Fibroblast of lung (primary cell): ENCODE measurements at regions not wholly inside any gene's neighbourhood (a gene's known extent, or its start where the extent isn't known, plus 50 kb on each side); places are given as distances from the start of the nearest gene placed in this dataset.

ENCODE experiments used
- DNase-seq, 2 donors: peaks; one replicate each; pipeline versions ENCODE4 v3.0.0 to v3.0.0-alpha.2; 2010; ENCODE audit warnings: low read depth in 2 of 2
- H2AFZ ChIP-seq: 2 replicates; pipeline ENCODE4 v1.5.1; 2012; ENCODE audit warnings: low read length, control low read depth, inconsistent platforms
- H3K27ac ChIP-seq: 2 replicates; pipeline ENCODE4 v1.5.1; 2011; ENCODE audit warnings: low read length, control low read depth; ENCODE audit not compliant: insufficient read depth
- H3K27me3 ChIP-seq: 2 replicates; pipeline ENCODE4 v1.5.1; 2011; ENCODE audit warnings: mild to moderate bottlenecking, low read length; ENCODE audit not compliant: control insufficient read depth, insufficient read depth
- H3K36me3 ChIP-seq: 2 replicates; pipeline ENCODE4 v1.5.1; 2011; ENCODE audit warnings: low read length; ENCODE audit not compliant: control insufficient read depth, insufficient read depth
- H3K4me1 ChIP-seq: 2 replicates; pipeline ENCODE4 v1.5.1; 2011; ENCODE audit warnings: low read length; ENCODE audit not compliant: control insufficient read depth, insufficient read depth; ENCODE audit errors: extremely low read depth
- H3K4me2 ChIP-seq: 2 replicates; pipeline ENCODE4 v1.5.1; 2011; ENCODE audit warnings: low read length, control low read depth; ENCODE audit not compliant: insufficient read depth; ENCODE audit errors: extremely low read depth
- H3K4me3 ChIP-seq, 4 experiments: fragments of 200-600 bp in 1 of 4; sonication (generic) in 1 of 4; replicated peaks in 1 of 4; 2 replicates each; pipeline ENCODE4 v1.5.1; 2011 to 2016; ENCODE audit warnings: low read length in 4 of 4, low read depth in 3 of 4, mild to moderate bottlenecking in 3 of 4, control low read depth in 2 of 4, inconsistent platforms in 1 of 4, mixed read lengths in 1 of 4; ENCODE audit not compliant: insufficient read depth in 1 of 4; ENCODE audit errors: control extremely low read depth in 1 of 4
- H3K79me2 ChIP-seq: 2 replicates; pipeline ENCODE4 v1.5.1; 2012; ENCODE audit warnings: mild to moderate bottlenecking, low read length, inconsistent platforms; ENCODE audit not compliant: control insufficient read depth, insufficient read depth
- H3K9ac ChIP-seq: 2 replicates; pipeline ENCODE4 v1.5.1; 2011; ENCODE audit warnings: mild to moderate bottlenecking, low read length, control low read depth; ENCODE audit not compliant: insufficient read depth
- H3K9me3 ChIP-seq: 2 replicates; pipeline ENCODE4 v1.5.1; 2012; ENCODE audit warnings: low read depth, low read length; ENCODE audit not compliant: control insufficient read depth, insufficient read depth
- H4K20me1 ChIP-seq: 2 replicates; pipeline ENCODE4 v1.5.1; 2011; ENCODE audit warnings: low read length; ENCODE audit not compliant: control insufficient read depth, insufficient read depth; ENCODE audit errors: extremely low read depth
- CTCF ChIP-seq, 2 donors: IDR thresholded peaks in 1 of 2; conservative IDR thresholded peaks in 1 of 2; 1 replicate in 1 of 2; 2 replicates in 1 of 2; pipeline ENCODE4 v1.5.1; 2011 to 2012; ENCODE audit warnings: low read length in 2 of 2, control low read depth in 1 of 2, inconsistent platforms in 1 of 2, low read depth in 1 of 2, mild to moderate bottlenecking in 1 of 2
- EZH2 ChIP-seq: IDR thresholded peaks from 2 replicates; pipeline ENCODE4 v1.5.1; 2012; ENCODE audit warnings: low read length, control low read depth, mild to moderate bottlenecking; ENCODE audit errors: missing control alignments

DNA sequence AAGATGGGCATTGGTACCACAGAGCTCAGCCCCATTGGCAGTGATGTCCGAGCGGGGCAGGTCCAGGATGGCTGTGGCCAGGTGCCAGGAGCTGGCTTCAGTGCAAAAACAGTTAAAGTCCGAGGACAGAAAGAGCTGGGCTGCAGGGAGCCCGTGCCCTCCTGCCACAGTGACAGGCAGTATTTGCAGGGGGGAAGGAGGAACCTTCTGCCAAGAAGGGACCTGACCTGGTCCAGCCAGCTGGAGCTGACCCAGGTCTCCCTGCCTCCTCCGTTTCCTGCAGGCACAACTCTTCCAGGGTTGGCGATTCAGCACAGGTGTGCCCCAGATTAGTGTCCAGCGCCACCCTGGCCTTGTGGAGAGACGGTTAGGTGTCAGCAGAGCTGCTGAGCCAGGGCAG is 199.0 kb downstream of the ENGASE start:
- H3K9me3 ChIP-seq: no peaks in the 10 kb centered on the region
- TF ChIP-seq CTCF (conservative IDR thresholded peaks at IDR 0.05 in 1 of 2, IDR thresholded peaks at IDR 0.05 in 1 of 2; ENCODE audit: low read depth in 1 of 2, low read length in 2 of 2) (no peak), EZH2 (no peak)
- no peak for DNase-seq
- no peaks in the 10 kb centered on the region for H3K27me3 ChIP-seq
- no peak overlapping the region for H3K9ac ChIP-seq
- H4K20me1 ChIP-seq: no peaks in the 10 kb centered on the region
- no peak overlapping the region for H3K4me2 ChIP-seq
- no peaks in the 10 kb centered on the region for H3K79me2 ChIP-seq
- no peaks in the 10 kb centered on the region for H3K4me1 ChIP-seq
- H2AFZ ChIP-seq: no peak overlapping the region
- H3K27ac ChIP-seq: no peak overlapping the region
- H3K4me3 ChIP-seq: no peak overlapping the region
- H3K36me3 ChIP-seq: no peaks in the 10 kb centered on the region

- H3K9me3 ChIP-seq: no peaks in the 10 kb centered on the region
- no peak overlapping the region for H2AFZ ChIP-seq
- no peak overlapping the region for H3K4me3 ChIP-seq
- DNase-seq: no peak
- H3K36me3 ChIP-seq: no peaks in the 10 kb centered on the region
- no peaks in the 10 kb centered on the region for H3K4me1 ChIP-seq
- no peak overlapping the region for H3K4me2 ChIP-seq
- no peaks in the 10 kb centered on the region for H4K20me1 ChIP-seq
- H3K9ac ChIP-seq: no peak overlapping the region
- no peak for TF ChIP-seq CTCF (conservative IDR thresholded peaks at IDR 0.05 in 1 of 2, IDR thresholded peaks at IDR 0.05 in 1 of 2; ENCODE audit: low read depth in 1 of 2, low read length in 2 of 2)
- TF ChIP-seq EZH2: no peak
- H3K79me2 ChIP-seq: no peaks in the 10 kb centered on the region
- no peak overlapping the region for H3K27ac ChIP-seq
- H3K27me3 ChIP-seq: no peaks in the 10 kb centered on the region
Observed at GRCh38 chr17:79272666-79273219, 198.1 kb downstream of the ENGASE start.

DNA sequence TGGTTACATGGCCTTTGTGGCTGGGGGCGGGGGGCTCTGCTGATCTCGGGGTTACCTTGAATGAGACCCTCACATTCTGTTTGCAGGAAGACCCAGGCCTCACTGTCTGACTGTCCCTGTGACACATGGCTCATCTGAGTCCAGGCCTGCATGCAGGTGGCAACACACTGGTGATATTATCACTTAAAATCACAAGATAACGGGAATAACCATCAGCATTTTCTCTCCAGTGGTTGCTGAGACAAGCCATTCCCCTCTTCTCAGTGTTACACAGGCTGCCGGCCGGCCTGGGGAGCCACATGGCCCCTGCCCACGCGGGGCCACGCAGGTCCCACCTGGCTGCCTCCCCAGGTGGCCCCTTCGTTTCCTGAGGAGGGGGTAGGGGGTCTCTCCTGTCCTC is 197.6 kb downstream of the ENGASE start:
- DNase-seq: no peak
- Histone ChIP-seq H3K9me3 (no peaks in the 10 kb centered on the region), H4K20me1 (no peaks in the 10 kb centered on the region), H3K36me3 (no peaks in the 10 kb centered on the region), H3K4me1 (no peaks in the 10 kb centered on the region), H3K27me3 (no peaks in the 10 kb centered on the region), H2AFZ (no peak overlapping the region), H3K27ac (no peak overlapping the region), H3K4me3 (no peak overlapping the region), H3K79me2 (no peaks in the 10 kb centered on the region), H3K9ac (no peak overlapping the region), H3K4me2 (no peak overlapping the region)
- TF ChIP-seq EZH2: no peak
- no peak for TF ChIP-seq CTCF (conservative IDR thresholded peaks at IDR 0.05 in 1 of 2, IDR thresholded peaks at IDR 0.05 in 1 of 2; ENCODE audit: low read depth in 1 of 2, low read length in 2 of 2)
